Erythroblast (primary cell): ENCODE measurements at regions not wholly inside any gene's neighbourhood (a gene's known extent, or its start where the extent isn't known, plus 50 kb on each side); places are given as distances from the start of the nearest gene placed in this dataset.
"Not testable (repeated sequence)": the region's sequence is repeated elsewhere in the genome, so short reads cannot be mapped to it uniquely, and the experiment has no call there.

Experiments
- DNase-seq, 2 experiments: peaks; one replicate each; lab custom pipeline; 2025; lab: John Stamatoyannopoulos, UW
- GATA1 ChIP-seq: IDR thresholded peaks from 2 replicates; pipeline ENCODE4 v1.6.1; 2011; ENCODE audit warnings: low read depth, mild to moderate bottlenecking, control low read depth, low read length, moderate library complexity
- POLR2A ChIP-seq: IDR thresholded peaks from 2 replicates; pipeline ENCODE4 v1.6.1; 2011; ENCODE audit warnings: mild to moderate bottlenecking, low read length

- TF ChIP-seq POLR2A (no peak), GATA1 (no peak)
Observed at GRCh38 chr9:38342532-38342931, 50.0 kb upstream of the ALDH1B1 start.

GRCh38 chr9:38342096-38342495 is 50.4 kb upstream of the ALDH1B1 start:
- TF ChIP-seq POLR2A (no peak), GATA1 (no peak)
- no peak for DNase-seq

More at GRCh38 chr9:38342532-38342931, 50.0 kb upstream of the ALDH1B1 start:
- DNase-seq, result no peak

- TF ChIP-seq POLR2A, result no peak
- TF ChIP-seq GATA1, result no peak
- no peak for DNase-seq
Observed at GRCh38 chr9:38339496-38339895, 53.0 kb upstream of the ALDH1B1 start.

GRCh38 chr9:38339087-38339486 is 53.4 kb upstream of the ALDH1B1 start:
- DNase-seq, result no peak
- no peak for TF ChIP-seq GATA1
- no peak for TF ChIP-seq POLR2A

GRCh38 chr9:38338342-38339018 is 54.0 kb upstream of the ALDH1B1 start:
- TF ChIP-seq POLR2A (no peak), GATA1 (no peak)
- no peak for DNase-seq

- TF ChIP-seq POLR2A (no peak), GATA1 (no peak)
- no peak for DNase-seq
Observed at GRCh38 chr9:38337706-38338264, 54.7 kb upstream of the ALDH1B1 start.

GRCh38 chr9:38337181-38337580 is 55.3 kb upstream of the ALDH1B1 start:
- DNase-seq, result no peak
- TF ChIP-seq POLR2A (no peak), GATA1 (no peak)

- no peak for DNase-seq
- no peak for TF ChIP-seq GATA1
- TF ChIP-seq POLR2A, result no peak
Observed at GRCh38 chr9:38336341-38336740, 56.2 kb upstream of the ALDH1B1 start.

GRCh38 chr9:38335686-38336085 is 56.8 kb upstream of the ALDH1B1 start:
- DNase-seq, result no peak
- TF ChIP-seq POLR2A (no peak), GATA1 (no peak)

- TF ChIP-seq GATA1 (no peak), POLR2A (no peak)
- peak; percentile 6 to 44 for DNase-seq
Observed at GRCh38 chr9:38334234-38334633, 58.3 kb upstream of the ALDH1B1 start.

GRCh38 chr9:38333047-38333446 is 59.5 kb upstream of the ALDH1B1 start:
- no peak for DNase-seq
- TF ChIP-seq GATA1 (no peak), POLR2A (no peak)

GRCh38 chr9:38332625-38333024 is 59.9 kb upstream of the ALDH1B1 start:
- DNase-seq, result no peak
- TF ChIP-seq POLR2A (no peak), GATA1 (no peak)

GRCh38 chr9:38331141-38331540 is 61.4 kb upstream of the ALDH1B1 start:
- TF ChIP-seq GATA1, result no peak
- TF ChIP-seq POLR2A, result no peak
- DNase-seq, result no peak

GRCh38 chr9:38329968-38330367 is 62.5 kb upstream of the ALDH1B1 start:
- TF ChIP-seq POLR2A (no peak), GATA1 (no peak)
- DNase-seq, result no peak

GRCh38 chr9:38328765-38329164 is 63.7 kb upstream of the ALDH1B1 start:
- no peak for TF ChIP-seq GATA1
- TF ChIP-seq POLR2A, result no peak
- no peak for DNase-seq

- TF ChIP-seq GATA1, result no peak
- TF ChIP-seq POLR2A, result no peak
- DNase-seq, result no peak
Observed at GRCh38 chr9:38326122-38326521, 66.4 kb upstream of the ALDH1B1 start.

GRCh38 chr9:38324213-38324612 is 68.3 kb upstream of the ALDH1B1 start:
- DNase-seq, result not testable (repeated sequence)
